IPS-15b (cell line): ENCODE measurements at regions not wholly inside any gene's neighbourhood (a gene's known extent, or its start where the extent isn't known, plus 50 kb on each side); places are given as distances from the start of the nearest gene placed in this dataset.

Source experiments
- H3K27me3 ChIP-seq: one replicate; pipeline ENCODE4 v1.6.1; 2013; ENCODE audit warnings: low read length; ENCODE audit not compliant: control insufficient read depth, insufficient read depth
- H3K36me3 ChIP-seq: one replicate; pipeline ENCODE4 v1.6.1; 2013; ENCODE audit warnings: low read length; ENCODE audit not compliant: control insufficient read depth, insufficient read depth
- H3K4me1 ChIP-seq: one replicate; pipeline ENCODE4 v1.6.1; 2013; ENCODE audit warnings: mild to moderate bottlenecking, low read length; ENCODE audit not compliant: control insufficient read depth, insufficient read depth
- H3K4me3 ChIP-seq: one replicate; pipeline ENCODE4 v1.5.1; 2013; ENCODE audit warnings: low read depth, low read length
- H3K9ac ChIP-seq: one replicate; pipeline ENCODE4 v1.6.1; 2013; ENCODE audit warnings: low read depth, mild to moderate bottlenecking, low read length
- H3K9me3 ChIP-seq: one replicate; pipeline ENCODE4 v1.6.1; 2013; ENCODE audit warnings: mild to moderate bottlenecking, low read length; ENCODE audit not compliant: control insufficient read depth, insufficient read depth

DNA sequence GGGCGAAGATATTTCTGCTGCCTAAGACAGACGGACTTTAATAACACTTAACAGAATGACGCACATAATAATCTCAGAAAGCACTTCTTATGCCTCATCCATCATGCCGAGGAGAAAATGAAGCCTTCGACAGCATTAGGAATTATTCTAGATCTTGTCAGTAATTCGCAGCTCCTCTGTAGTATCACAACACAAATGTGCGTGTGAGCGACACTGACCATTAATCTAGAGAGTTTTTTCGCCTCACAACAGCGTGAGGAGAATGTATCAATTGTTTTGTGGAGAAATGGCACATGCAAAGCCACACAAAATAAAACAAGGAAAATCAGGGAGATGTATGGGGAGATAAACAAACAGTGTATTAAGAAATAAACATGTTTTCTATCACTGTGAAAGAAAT is 410.2 kb upstream of the PSMD7 start:
- no peaks in the 10 kb centered on the region for H3K9me3 ChIP-seq
- H3K4me3 ChIP-seq, result no peak overlapping the region
- H3K36me3 ChIP-seq, result no peaks in the 10 kb centered on the region
- no peak overlapping the region for H3K9ac ChIP-seq
- peaks cover 12% of the 10 kb centered on the region for H3K4me1 ChIP-seq
- H3K27me3 ChIP-seq, result peaks cover 2% of the 10 kb centered on the region

DNA sequence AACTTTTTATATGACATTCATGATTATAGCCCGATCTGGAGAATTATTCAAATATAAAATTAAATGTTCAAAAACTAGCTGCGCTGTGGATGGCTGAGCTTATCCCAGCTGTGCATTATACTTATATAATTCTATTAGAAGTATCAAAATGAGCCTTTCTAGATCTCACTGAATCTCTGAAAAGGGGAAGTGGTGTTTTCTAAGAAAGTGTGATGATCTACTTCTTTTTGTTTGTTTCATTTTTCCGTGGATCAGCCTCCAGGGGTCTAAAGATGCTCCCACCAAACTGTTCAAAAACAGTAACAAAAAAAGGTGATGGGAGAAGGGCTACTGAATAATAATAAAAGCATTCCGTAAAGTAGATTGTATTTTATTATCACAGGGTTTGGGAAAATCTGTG is 411.3 kb upstream of the PSMD7 start:
- Histone ChIP-seq H3K9ac (no peak overlapping the region), H3K4me1 (peaks cover 10% of the 10 kb centered on the region), H3K36me3 (no peaks in the 10 kb centered on the region), H3K4me3 (no peak overlapping the region), H3K9me3 (no peaks in the 10 kb centered on the region), H3K27me3 (peaks cover 2% of the 10 kb centered on the region)

DNA sequence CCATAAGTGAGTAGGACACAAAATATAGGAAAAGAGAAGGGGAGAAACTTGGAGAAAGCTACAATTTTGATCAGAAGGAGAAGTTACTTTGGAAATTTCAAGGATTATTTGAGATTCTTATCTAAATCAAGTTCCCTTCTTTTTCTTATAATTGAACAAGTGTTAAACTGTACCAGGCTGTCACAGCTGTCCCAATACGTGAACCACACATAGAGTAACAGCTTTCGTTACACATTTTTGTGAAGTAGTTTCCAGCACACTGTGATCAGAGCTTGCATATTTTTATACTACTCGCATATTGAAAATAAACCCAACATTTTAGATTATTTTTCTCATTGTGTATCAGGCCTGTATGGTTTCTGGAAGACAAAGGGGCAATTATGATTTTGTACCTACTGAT is 412.8 kb upstream of the PSMD7 start:
- Histone ChIP-seq H3K27me3 (no peaks in the 10 kb centered on the region), H3K4me1 (peaks cover 8% of the 10 kb centered on the region), H3K4me3 (no peak overlapping the region), H3K9ac (no peak overlapping the region), H3K9me3 (no peaks in the 10 kb centered on the region), H3K36me3 (no peaks in the 10 kb centered on the region)

DNA sequence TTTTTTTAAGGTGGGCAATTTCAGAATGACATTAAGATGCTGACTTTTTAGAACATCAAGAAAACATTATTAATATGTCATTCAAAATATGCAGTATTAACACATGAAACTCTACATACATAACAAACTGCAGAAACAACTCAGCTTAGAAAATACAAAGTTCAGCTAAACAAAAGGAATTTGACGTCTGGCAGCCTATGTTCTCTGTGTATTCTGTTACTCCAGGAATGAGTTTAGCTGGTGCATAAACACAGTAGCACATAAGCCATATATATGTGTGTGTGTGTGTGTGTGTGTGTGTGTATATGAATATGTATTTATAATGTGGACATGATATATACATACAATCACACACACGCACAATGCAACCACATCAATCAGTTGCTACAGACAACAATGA is 413.5 kb upstream of the PSMD7 start:
- H3K9me3 ChIP-seq, result no peaks in the 10 kb centered on the region
- peaks cover 7% of the 10 kb centered on the region for H3K4me1 ChIP-seq
- no peak overlapping the region for H3K4me3 ChIP-seq
- no peaks in the 10 kb centered on the region for H3K27me3 ChIP-seq
- no peaks in the 10 kb centered on the region for H3K36me3 ChIP-seq
- no peak overlapping the region for H3K9ac ChIP-seq

DNA sequence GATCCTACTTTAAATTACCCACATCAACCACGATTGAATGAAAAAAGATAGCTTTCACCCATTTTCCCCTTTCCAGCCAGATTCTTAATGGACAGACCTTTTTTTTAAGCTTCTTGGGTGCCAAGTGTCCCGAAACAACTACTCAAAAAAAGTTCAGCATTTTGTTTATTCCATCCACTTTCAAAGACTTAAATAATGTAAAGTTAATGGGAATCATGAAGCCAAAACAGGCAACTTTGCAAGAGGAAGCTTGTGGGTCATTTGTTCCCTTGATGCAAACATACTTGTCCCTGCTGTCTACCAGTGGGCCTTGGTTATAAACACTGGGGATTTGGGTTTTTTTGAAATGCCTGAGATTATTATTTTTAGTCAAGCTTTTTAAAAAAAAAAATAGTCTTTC is 414.0 kb upstream of the PSMD7 start:
- H3K4me1 ChIP-seq, result peaks cover 2% of the 10 kb centered on the region
- no peak overlapping the region for H3K9ac ChIP-seq
- no peaks in the 10 kb centered on the region for H3K36me3 ChIP-seq
- no peaks in the 10 kb centered on the region for H3K9me3 ChIP-seq
- no peak overlapping the region for H3K4me3 ChIP-seq
- H3K27me3 ChIP-seq, result no peaks in the 10 kb centered on the region

DNA sequence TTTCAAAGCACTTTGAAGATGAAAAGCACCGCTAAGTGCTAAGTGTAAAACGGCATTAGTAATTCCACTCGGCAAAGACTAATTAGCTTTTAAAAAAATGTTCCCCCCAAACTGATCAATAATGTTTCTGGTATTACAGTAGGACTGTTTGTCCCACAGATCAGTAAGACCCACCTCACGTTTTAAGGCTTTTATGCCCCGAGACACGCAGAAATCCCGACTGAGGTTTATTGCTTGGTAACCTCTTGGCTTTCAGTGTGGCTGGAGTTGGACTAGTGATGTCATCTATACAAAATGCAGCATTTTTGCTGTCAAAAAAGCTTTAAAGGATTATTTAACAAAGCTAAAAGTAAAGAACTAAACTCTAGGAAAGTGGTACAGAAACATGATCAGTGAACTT is 414.6 kb upstream of the PSMD7 start:
- Histone ChIP-seq H3K9me3 (no peaks in the 10 kb centered on the region), H3K9ac (no peak overlapping the region), H3K27me3 (no peaks in the 10 kb centered on the region), H3K36me3 (no peaks in the 10 kb centered on the region), H3K4me1 (no peaks in the 10 kb centered on the region), H3K4me3 (no peak overlapping the region)

DNA sequence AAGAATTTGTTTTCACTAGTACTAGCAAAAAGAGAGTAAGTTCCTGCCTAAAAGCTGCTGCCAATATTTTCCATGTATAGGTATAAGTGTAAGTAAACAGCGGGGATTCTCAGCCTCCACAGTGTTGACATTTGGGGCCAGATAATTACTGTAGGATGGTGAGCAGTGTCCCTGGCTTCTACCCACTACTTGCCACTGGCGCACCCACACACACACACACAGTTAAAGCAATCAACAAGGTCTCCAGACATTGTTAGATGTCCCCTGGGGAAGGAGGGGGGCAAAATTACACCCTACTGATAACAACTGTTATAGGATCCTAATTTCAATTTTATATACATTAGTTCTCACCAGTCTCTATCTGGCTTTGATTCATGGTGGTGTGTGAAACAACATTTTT is 417.0 kb upstream of the PSMD7 start:
- H3K4me3 ChIP-seq, result no peak overlapping the region
- H3K36me3 ChIP-seq, result no peaks in the 10 kb centered on the region
- H3K27me3 ChIP-seq, result no peaks in the 10 kb centered on the region
- no peak overlapping the region for H3K9ac ChIP-seq
- H3K4me1 ChIP-seq, result no peaks in the 10 kb centered on the region
- no peaks in the 10 kb centered on the region for H3K9me3 ChIP-seq

DNA sequence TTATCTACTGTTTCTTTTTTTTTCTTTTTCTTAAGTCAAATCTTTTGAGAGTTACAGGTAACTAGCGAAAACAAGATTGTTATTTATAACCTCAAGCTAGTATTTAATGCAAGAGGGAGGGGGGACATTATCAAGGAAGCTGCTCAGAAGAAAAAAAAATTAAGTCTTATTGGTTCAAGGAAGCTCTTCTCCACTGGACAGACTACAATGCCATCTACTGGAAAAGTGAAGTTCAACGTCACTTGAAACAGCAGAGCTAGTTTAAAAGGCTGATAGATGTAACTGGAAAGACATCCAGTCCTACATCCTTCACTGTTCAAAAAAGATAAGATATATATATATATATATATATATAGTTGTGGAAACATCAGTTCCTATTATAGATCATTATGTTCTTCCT is 418.0 kb upstream of the PSMD7 start:
- no peaks in the 10 kb centered on the region for H3K36me3 ChIP-seq
- no peak overlapping the region for H3K9ac ChIP-seq
- no peaks in the 10 kb centered on the region for H3K9me3 ChIP-seq
- no peak overlapping the region for H3K4me3 ChIP-seq
- no peaks in the 10 kb centered on the region for H3K4me1 ChIP-seq
- no peaks in the 10 kb centered on the region for H3K27me3 ChIP-seq

DNA sequence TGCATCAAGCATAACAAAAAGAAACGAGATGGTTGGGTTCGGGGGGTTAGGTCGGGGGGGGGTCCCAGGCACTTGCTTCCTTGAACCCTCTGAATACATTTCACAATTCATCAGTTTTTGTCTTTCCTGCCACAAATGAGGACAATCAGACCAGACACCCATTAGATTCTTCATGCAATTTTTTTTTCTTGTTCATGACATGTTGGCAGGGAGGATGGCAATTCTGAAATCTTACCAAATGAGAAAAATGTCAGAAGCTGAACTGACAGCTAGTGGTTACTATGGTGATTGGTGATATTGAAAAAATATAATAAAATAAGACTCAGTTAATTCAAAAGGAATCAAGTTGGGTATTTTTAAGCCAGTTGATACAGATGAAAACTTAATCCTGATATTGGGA is 419.5 kb upstream of the PSMD7 start:
- Histone ChIP-seq H3K4me3 (no peak overlapping the region), H3K9me3 (no peaks in the 10 kb centered on the region), H3K9ac (no peak overlapping the region), H3K27me3 (no peaks in the 10 kb centered on the region), H3K4me1 (no peaks in the 10 kb centered on the region), H3K36me3 (no peaks in the 10 kb centered on the region)

DNA sequence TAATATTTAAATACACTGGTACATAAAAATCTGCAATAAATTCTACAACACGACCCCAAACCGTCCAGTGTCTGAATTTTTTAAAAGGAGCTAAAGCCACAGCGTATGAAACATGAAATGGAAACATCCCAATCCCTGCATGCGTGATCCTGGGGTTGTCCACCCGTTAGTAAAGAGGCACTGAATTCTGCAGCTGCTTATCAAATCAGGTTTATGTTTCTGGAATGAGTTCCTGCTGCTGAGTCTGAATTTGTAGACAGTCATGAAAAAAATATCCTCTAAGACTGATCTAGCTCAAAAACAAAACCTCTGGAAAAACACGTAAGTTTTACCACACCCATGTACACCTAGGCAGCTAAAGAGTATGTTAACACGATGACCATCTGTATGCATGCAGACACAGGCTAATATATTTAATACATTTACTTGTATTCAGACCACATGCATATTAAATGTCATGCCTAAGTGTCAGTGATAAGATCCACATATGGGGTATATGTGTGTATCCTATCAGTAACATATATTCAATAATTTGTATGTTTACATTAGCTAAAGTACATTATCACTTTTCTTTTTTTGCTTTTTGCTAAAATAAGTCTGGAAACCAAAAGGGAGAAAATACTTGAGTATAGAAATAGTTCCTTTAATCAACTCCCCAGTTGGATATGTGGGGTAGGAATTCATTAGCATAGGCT is 420.5 kb upstream of the PSMD7 start:
- Histone ChIP-seq H3K9ac (no peak overlapping the region), H3K27me3 (no peaks in the 10 kb centered on the region), H3K36me3 (no peaks in the 10 kb centered on the region), H3K9me3 (no peaks in the 10 kb centered on the region), H3K4me3 (no peak overlapping the region), H3K4me1 (no peaks in the 10 kb centered on the region)

DNA sequence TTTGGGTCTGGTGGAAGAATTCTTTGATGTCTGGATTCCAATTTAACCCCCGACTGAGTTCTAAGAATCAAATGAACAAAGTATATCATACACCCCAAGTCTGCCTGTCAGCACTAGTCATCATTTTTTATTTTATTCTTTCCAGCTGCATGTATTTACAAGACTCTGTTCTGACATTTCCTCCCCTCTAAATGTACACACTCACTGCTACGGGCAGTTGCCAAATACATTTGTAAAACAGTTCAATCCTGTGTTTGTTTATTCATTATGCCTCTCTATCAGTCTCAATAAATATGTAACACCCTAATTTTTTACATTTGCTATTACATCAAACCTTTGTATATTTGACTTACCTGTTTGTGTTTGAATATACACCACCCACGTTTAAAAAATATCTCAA is 422.3 kb upstream of the PSMD7 start:
- Histone ChIP-seq H3K9me3 (no peaks in the 10 kb centered on the region), H3K36me3 (no peaks in the 10 kb centered on the region), H3K4me3 (no peak overlapping the region), H3K4me1 (no peaks in the 10 kb centered on the region), H3K9ac (no peak overlapping the region), H3K27me3 (no peaks in the 10 kb centered on the region)

DNA sequence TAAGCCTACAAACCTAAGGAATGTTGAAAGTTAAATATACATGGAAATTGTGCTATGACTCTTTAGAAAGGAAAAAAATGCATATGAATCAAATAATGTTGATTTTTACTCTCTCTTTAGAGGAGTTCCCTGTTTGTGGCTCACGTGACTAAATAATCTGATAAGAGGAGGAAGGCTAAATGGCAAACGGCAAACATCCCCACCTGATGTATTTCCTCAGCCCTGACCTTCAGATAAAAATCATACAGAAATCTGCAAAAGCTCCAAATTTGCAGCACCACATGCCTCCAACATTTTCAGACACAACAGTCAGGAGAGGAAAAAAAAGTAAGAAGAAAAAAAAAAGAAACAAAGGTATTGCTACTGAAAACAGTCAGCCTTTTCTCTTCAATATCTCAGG is 423.0 kb upstream of the PSMD7 start:
- Histone ChIP-seq H3K9me3 (no peaks in the 10 kb centered on the region), H3K27me3 (no peaks in the 10 kb centered on the region), H3K9ac (no peak overlapping the region), H3K36me3 (no peaks in the 10 kb centered on the region), H3K4me3 (no peak overlapping the region), H3K4me1 (no peaks in the 10 kb centered on the region)
